ENCODE measurements at regions not wholly inside any gene's neighbourhood (a gene's known extent, or its start where the extent isn't known, plus 50 kb on each side); places are given as distances from the start of the nearest gene placed in this dataset.

- no peak overlapping the region for H3K4me3 Mint-ChIP-seq
- H3K36me3 Mint-ChIP-seq = no peaks in the 10 kb centered on the region
- no peaks in the 10 kb centered on the region for H3K4me1 ChIP-seq
These were observed 169.5 kb upstream of the EGLN3 start for GRCh38 chr14:34120185-34120977.

GRCh38 chr14:34119107-34119858 is 168.4 kb upstream of the EGLN3 start:
- no peak for TF ChIP-seq EZH2 (IDR thresholded peaks at IDR 0.05)
- no peak for TF ChIP-seq EZH2phosphoT487 (IDR thresholded peaks at IDR 0.05)
- no peak for TF ChIP-seq CTCF (IDR thresholded peaks at IDR 0.05)
- Histone ChIP-seq H3K9ac (no peak overlapping the region), H3K9me3 (ENCODE audit: low read depth) (no peaks in the 10 kb centered on the region), H2AFZ (replicated peaks) (no peak overlapping the region), H3K79me2 (ENCODE audit: low read depth) (no peaks in the 10 kb centered on the region), H3K4me2 (no peak overlapping the region), H4K20me1 (ENCODE audit: low read depth) (no peaks in the 10 kb centered on the region), H3F3A (ENCODE audit: low read depth) (no peaks in the 10 kb centered on the region), H3K27ac (no peak overlapping the region), H3K4me3 (no peak overlapping the region), H3K27me3 (no peaks in the 10 kb centered on the region), H3K36me3 (no peaks in the 10 kb centered on the region), H3K4me1 (no peaks in the 10 kb centered on the region)
- Mint-ChIP-seq H3K9me3 (peaks cover 8% of the 10 kb centered on the region), H3K4me3 (no peak overlapping the region), H3K27me3 (ENCODE audit: insufficient read depth, low read depth) (peaks cover 5% of the 10 kb centered on the region), H3K27ac (no peak overlapping the region), H3K4me1 (no peaks in the 10 kb centered on the region), H3K36me3 (no peaks in the 10 kb centered on the region)
- DNase-seq (ENCODE audit: low spot score) = no peak

More at GRCh38 chr14:34120185-34120977, 169.5 kb upstream of the EGLN3 start:
- Histone ChIP-seq H3K4me3 (no peak overlapping the region), H3K9ac (no peak overlapping the region), H3K36me3 (no peaks in the 10 kb centered on the region), H3K9me3 (ENCODE audit: low read depth) (no peaks in the 10 kb centered on the region), H2AFZ (replicated peaks) (peak overlapping the region; percentile 44), H3K4me2 (no peak overlapping the region), H3K79me2 (ENCODE audit: low read depth) (no peaks in the 10 kb centered on the region), H3F3A (ENCODE audit: low read depth) (no peaks in the 10 kb centered on the region), H4K20me1 (ENCODE audit: low read depth) (no peaks in the 10 kb centered on the region), H3K27me3 (no peaks in the 10 kb centered on the region), H3K27ac (no peak overlapping the region)
- Mint-ChIP-seq H3K4me1 (no peaks in the 10 kb centered on the region), H3K27me3 (ENCODE audit: insufficient read depth, low read depth) (peaks cover 2% of the 10 kb centered on the region), H3K9me3 (peaks cover 5% of the 10 kb centered on the region), H3K27ac (no peak overlapping the region)
- DNase-seq (ENCODE audit: low spot score) = peak; percentile 25
- TF ChIP-seq EZH2 (IDR thresholded peaks at IDR 0.05) = no peak
- no peak for TF ChIP-seq EZH2phosphoT487 (IDR thresholded peaks at IDR 0.05)
- no peak for TF ChIP-seq CTCF (IDR thresholded peaks at IDR 0.05)

- H3K27ac Mint-ChIP-seq = no peak overlapping the region
- no peaks in the 10 kb centered on the region for H3K9me3 ChIP-seq (ENCODE audit: low read depth)
These were observed 163.1 kb upstream of the EGLN3 start for GRCh38 chr14:34113991-34114390.

More at GRCh38 chr14:34113991-34114390, 163.1 kb upstream of the EGLN3 start:
- no peaks in the 10 kb centered on the region for H3K36me3 ChIP-seq
- H4K20me1 ChIP-seq (ENCODE audit: low read depth) = no peaks in the 10 kb centered on the region
- no peak for DNase-seq (ENCODE audit: low spot score)
- no peaks in the 10 kb centered on the region for H3K27me3 ChIP-seq
- H3K27me3 Mint-ChIP-seq (ENCODE audit: insufficient read depth, low read depth) = peaks cover 3% of the 10 kb centered on the region
- no peak overlapping the region for H3K4me3 ChIP-seq
- H3K4me2 ChIP-seq = no peak overlapping the region
- H2AFZ ChIP-seq (replicated peaks) = no peak overlapping the region
- TF ChIP-seq CTCF (IDR thresholded peaks at IDR 0.05) = no peak
- no peak for TF ChIP-seq EZH2phosphoT487 (IDR thresholded peaks at IDR 0.05)
- no peak for TF ChIP-seq EZH2 (IDR thresholded peaks at IDR 0.05)
- no peak overlapping the region for H3K9ac ChIP-seq
- H3F3A ChIP-seq (ENCODE audit: low read depth) = no peaks in the 10 kb centered on the region
- H3K36me3 Mint-ChIP-seq = no peaks in the 10 kb centered on the region
- peaks cover 8% of the 10 kb centered on the region for H3K9me3 Mint-ChIP-seq
- H3K79me2 ChIP-seq (ENCODE audit: low read depth) = no peaks in the 10 kb centered on the region
- H3K4me1 ChIP-seq = no peaks in the 10 kb centered on the region
- peaks cover 16% of the 10 kb centered on the region for H3K4me1 Mint-ChIP-seq
- no peak overlapping the region for H3K4me3 Mint-ChIP-seq
- H3K27ac ChIP-seq = no peak overlapping the region
